GM04503 (cell line): ENCODE measurements at regions not wholly inside any gene's neighbourhood (a gene's known extent, or its start where the extent isn't known, plus 50 kb on each side); places are given as distances from the start of the nearest gene placed in this dataset.

Experiments used
- DNase-seq: peaks from one replicate; pipeline ENCODE4 v3.0.0-alpha.2; 2012; ENCODE audit warnings: low read depth

DNA sequence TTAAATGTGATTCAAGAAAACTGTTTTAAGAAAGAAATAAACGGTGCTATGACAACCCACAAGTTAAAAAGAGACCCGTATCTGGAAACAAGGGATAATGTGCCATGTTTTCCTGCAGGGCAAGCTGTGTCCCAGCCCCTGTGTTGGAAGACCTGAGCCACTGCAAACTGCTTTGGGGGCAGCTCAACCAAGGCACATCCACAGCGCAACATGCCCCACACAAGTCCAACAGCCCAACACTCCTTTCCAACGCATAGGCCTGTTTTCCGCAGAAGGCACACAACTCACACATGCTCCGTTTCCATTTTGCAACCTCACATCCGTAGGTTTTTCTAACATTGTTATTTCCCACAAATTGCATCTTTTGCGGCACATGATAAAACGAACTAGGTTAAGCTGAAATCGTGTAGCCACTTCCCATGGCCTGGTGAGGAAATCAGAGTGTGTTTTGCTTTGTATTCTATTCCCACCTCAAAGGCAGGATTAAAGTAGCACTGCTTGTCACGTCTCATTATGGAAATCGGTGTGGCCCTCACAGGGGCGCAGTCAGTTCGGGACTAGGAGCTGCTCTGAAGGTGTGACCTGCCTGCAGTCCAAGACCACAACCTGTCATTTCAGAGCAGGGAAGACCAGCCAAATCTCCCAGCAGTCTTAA is 50.5 kb upstream of the ZNF516 start:
- DNase-seq: no peak

DNA sequence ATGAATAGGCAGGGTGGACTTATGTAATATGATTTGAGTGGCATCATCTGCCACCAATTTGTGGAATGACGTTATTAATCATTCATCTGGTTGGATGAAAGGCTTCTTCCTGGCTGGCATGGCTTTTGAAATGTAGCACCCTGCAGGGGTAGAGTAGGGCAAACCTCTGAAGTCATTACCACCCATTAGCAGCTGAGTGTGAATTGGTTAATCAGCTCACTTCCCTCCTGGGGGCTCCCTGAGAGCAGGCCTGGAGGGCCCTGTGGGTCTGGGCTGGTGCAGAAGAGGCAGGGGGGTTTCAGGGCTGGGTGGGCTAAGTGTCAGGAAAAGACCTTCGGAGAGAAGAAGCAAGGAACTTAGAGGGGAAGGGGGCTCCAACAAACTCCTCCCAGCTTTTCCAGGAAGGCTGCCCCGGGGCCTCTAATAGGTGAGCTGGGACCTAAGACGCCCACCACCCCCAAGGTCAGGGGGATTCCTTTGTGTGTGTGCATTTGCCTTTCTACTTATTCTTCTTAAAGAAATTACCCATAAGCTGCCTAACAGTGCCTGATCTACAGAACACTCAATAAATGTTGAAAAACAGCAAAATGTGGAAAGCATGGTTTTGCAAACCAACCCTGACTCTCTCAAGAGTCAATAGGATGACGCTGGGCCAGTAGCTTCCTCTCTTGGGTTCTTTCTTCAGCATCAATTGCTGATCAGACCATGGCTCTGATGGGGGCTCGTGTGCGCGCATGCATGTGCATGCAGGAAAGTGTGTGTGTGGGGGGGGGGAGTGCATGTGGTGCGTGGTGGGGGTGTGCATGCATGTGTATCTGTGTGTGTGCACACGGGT is 49.7 kb upstream of the ZNF516 start:
- DNase-seq: no peak
